Liver (tissue), 3 donors: ENCODE measurements at regions not wholly inside any gene's neighbourhood (a gene's known extent, or its start where the extent isn't known, plus 50 kb on each side); places are given as distances from the start of the nearest gene placed in this dataset.

ENCODE experiments used
- ATF3 ChIP-seq: IDR thresholded peaks from 2 replicates; pipeline ENCODE4 v1.6.1; 2016; ENCODE audit warnings: antibody characterized with exemption
- CTCF ChIP-seq: fragments of 150-350 bp; IDR thresholded peaks from 2 replicates; pipeline ENCODE4 v1.5.1; 2017; ENCODE audit warnings: improper control_type of control experiment, low read depth, low read length; ENCODE audit not compliant: missing input control
- EGR1 ChIP-seq, 2 donors: IDR thresholded peaks; 2 replicates each; pipeline ENCODE4 v1.6.1; 2016 to 2018; ENCODE audit warnings: antibody characterized with exemption in 2 of 2, low read depth in 2 of 2
- GABPA ChIP-seq, 2 donors: IDR thresholded peaks in 1 of 2; conservative IDR thresholded peaks in 1 of 2; 2 replicates each; pipeline ENCODE4 v1.6.1; 2016; ENCODE audit warnings: antibody characterized with exemption in 2 of 2, mild to moderate bottlenecking in 1 of 2, moderate library complexity in 1 of 2
- HNF4A ChIP-seq, 2 donors: conservative IDR thresholded peaks; 2 replicates each; pipeline ENCODE4 v1.6.1; 2016; ENCODE audit warnings: antibody characterized with exemption in 2 of 2, mild to moderate bottlenecking in 2 of 2
- JUND ChIP-seq, 2 donors: IDR thresholded peaks; 2 replicates each; pipeline ENCODE4 v1.6.1; 2016; ENCODE audit warnings: antibody characterized with exemption in 2 of 2
- RAD21 ChIP-seq, 2 donors: IDR thresholded peaks; 2 replicates each; pipeline ENCODE4 v1.6.1; 2016; ENCODE audit warnings: antibody characterized with exemption in 2 of 2, mild to moderate bottlenecking in 2 of 2
- RXRA ChIP-seq, 2 donors: IDR thresholded peaks; 2 replicates each; pipeline ENCODE4 v1.6.1; 2017 to 2018; ENCODE audit warnings: antibody characterized with exemption in 2 of 2, mild to moderate bottlenecking in 1 of 2
- SP1 ChIP-seq: IDR thresholded peaks from 2 replicates; pipeline ENCODE4 v1.6.1; 2018; ENCODE audit warnings: antibody characterized with exemption, mild to moderate bottlenecking
- YY1 ChIP-seq: IDR thresholded peaks from 2 replicates; pipeline ENCODE4 v1.6.1; 2016; ENCODE audit warnings: antibody characterized with exemption, mild to moderate bottlenecking
- TF ChIP-seq, protein P1 (sequence below): IDR thresholded peaks from 2 replicates; pipeline ENCODE4 v1.6.1; 2016; ENCODE audit warnings: antibody characterized with exemption
- TF ChIP-seq, protein P2 (sequence below): IDR thresholded peaks from 2 replicates; pipeline ENCODE4 v1.6.1; 2016; ENCODE audit warnings: antibody characterized with exemption
- TF ChIP-seq, protein P3 (sequence below): IDR thresholded peaks from 2 replicates; pipeline ENCODE4 v1.6.1; 2016; ENCODE audit warnings: antibody characterized with exemption, mild to moderate bottlenecking
- donor health status: healthy.
- donor health status: healthy.

DNA sequence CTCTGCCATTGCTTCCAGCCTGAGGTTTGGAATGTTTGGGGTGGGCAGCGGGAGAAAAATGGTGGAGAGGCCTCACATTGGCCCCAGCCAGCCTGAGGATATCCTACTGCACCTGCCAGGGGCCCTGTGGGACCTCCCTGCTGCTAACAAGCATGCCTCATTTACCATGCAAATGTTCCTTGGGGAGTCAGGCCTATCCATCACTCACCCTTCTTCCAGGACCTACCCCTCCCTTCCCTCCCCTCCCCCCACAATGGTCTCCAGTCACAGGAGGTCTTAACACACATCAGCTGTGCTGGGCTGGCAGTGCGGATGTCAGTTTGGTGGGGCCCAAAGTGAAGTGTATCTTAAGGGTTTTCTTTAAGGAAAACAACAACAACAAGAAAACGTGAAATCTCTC, 139.2 kb downstream of the SHOX start:
- TF ChIP-seq CTCF (no peak), ATF3 (no peak), YY1 (no peak), RXRA (IDR thresholded peaks at IDR 0.05) (no peak), RAD21 (IDR thresholded peaks at IDR 0.05) (no peak), SP1 (no peak), EGR1 (IDR thresholded peaks at IDR 0.05; ENCODE audit: low read depth in 2 of 2) (no peak), JUND (IDR thresholded peaks at IDR 0.05) (no peak), GABPA (IDR thresholded peaks at IDR 0.05 in 1 of 2, conservative IDR thresholded peaks at IDR 0.05 in 1 of 2) (no peak), HNF4A (conservative IDR thresholded peaks at IDR 0.05) (no peak)
- TF ChIP-seq, protein P1, sequence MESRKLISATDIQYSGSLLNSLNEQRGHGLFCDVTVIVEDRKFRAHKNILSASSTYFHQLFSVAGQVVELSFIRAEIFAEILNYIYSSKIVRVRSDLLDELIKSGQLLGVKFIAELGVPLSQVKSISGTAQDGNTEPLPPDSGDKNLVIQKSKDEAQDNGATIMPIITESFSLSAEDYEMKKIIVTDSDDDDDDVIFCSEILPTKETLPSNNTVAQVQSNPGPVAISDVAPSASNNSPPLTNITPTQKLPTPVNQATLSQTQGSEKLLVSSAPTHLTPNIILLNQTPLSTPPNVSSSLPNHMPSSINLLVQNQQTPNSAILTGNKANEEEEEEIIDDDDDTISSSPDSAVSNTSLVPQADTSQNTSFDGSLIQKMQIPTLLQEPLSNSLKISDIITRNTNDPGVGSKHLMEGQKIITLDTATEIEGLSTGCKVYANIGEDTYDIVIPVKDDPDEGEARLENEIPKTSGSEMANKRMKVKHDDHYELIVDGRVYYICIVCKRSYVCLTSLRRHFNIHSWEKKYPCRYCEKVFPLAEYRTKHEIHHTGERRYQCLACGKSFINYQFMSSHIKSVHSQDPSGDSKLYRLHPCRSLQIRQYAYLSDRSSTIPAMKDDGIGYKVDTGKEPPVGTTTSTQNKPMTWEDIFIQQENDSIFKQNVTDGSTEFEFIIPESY = no peak
- TF ChIP-seq, protein P2, sequence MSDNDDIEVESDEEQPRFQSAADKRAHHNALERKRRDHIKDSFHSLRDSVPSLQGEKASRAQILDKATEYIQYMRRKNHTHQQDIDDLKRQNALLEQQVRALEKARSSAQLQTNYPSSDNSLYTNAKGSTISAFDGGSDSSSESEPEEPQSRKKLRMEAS = no peak
- TF ChIP-seq, protein P3, sequence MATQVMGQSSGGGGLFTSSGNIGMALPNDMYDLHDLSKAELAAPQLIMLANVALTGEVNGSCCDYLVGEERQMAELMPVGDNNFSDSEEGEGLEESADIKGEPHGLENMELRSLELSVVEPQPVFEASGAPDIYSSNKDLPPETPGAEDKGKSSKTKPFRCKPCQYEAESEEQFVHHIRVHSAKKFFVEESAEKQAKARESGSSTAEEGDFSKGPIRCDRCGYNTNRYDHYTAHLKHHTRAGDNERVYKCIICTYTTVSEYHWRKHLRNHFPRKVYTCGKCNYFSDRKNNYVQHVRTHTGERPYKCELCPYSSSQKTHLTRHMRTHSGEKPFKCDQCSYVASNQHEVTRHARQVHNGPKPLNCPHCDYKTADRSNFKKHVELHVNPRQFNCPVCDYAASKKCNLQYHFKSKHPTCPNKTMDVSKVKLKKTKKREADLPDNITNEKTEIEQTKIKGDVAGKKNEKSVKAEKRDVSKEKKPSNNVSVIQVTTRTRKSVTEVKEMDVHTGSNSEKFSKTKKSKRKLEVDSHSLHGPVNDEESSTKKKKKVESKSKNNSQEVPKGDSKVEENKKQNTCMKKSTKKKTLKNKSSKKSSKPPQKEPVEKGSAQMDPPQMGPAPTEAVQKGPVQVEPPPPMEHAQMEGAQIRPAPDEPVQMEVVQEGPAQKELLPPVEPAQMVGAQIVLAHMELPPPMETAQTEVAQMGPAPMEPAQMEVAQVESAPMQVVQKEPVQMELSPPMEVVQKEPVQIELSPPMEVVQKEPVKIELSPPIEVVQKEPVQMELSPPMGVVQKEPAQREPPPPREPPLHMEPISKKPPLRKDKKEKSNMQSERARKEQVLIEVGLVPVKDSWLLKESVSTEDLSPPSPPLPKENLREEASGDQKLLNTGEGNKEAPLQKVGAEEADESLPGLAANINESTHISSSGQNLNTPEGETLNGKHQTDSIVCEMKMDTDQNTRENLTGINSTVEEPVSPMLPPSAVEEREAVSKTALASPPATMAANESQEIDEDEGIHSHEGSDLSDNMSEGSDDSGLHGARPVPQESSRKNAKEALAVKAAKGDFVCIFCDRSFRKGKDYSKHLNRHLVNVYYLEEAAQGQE = no peak
